ENCODE measurements at regions not wholly inside any gene's neighbourhood (a gene's known extent, or its start where the extent isn't known, plus 50 kb on each side); places are given as distances from the start of the nearest gene placed in this dataset.

- no peak for TF ChIP-seq POLR2A (IDR thresholded peaks at IDR 0.05)
- TF ChIP-seq, protein P1, sequence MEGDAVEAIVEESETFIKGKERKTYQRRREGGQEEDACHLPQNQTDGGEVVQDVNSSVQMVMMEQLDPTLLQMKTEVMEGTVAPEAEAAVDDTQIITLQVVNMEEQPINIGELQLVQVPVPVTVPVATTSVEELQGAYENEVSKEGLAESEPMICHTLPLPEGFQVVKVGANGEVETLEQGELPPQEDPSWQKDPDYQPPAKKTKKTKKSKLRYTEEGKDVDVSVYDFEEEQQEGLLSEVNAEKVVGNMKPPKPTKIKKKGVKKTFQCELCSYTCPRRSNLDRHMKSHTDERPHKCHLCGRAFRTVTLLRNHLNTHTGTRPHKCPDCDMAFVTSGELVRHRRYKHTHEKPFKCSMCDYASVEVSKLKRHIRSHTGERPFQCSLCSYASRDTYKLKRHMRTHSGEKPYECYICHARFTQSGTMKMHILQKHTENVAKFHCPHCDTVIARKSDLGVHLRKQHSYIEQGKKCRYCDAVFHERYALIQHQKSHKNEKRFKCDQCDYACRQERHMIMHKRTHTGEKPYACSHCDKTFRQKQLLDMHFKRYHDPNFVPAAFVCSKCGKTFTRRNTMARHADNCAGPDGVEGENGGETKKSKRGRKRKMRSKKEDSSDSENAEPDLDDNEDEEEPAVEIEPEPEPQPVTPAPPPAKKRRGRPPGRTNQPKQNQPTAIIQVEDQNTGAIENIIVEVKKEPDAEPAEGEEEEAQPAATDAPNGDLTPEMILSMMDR (IDR thresholded peaks at IDR 0.05) = no peak
Observed at GRCh38 chr7:10804770-10805169, 168.9 kb upstream of the PHF14 start.
